Endothelial cell (in vitro differentiated cells): ENCODE measurements at regions not wholly inside any gene's neighbourhood (a gene's known extent, or its start where the extent isn't known, plus 50 kb on each side); places are given as distances from the start of the nearest gene placed in this dataset.

ENCODE experiments used
- DNase-seq: peaks from one replicate; pipeline ENCODE4 v3.0.0; 2021; ENCODE audit warnings: low spot score
- H3K27ac Mint-ChIP-seq: one replicate; pipeline ENCODE4 v1.8.0; 2021; ENCODE audit warnings: mixed read lengths, inconsistent platforms; ENCODE audit not compliant: unreplicated experiment
- H3K27me3 Mint-ChIP-seq: one replicate; pipeline ENCODE4 v1.8.0; 2021; ENCODE audit warnings: mild to moderate bottlenecking, moderate library complexity, mixed read lengths, inconsistent platforms; ENCODE audit not compliant: unreplicated experiment
- H3K36me3 Mint-ChIP-seq: one replicate; pipeline ENCODE4 v1.8.0; 2021; ENCODE audit warnings: mild to moderate bottlenecking, low read depth, mixed read lengths, inconsistent platforms; ENCODE audit not compliant: unreplicated experiment
- H3K4me1 Mint-ChIP-seq: one replicate; pipeline ENCODE4 v1.8.0; 2021; ENCODE audit warnings: mild to moderate bottlenecking, mixed read lengths, inconsistent platforms; ENCODE audit not compliant: unreplicated experiment
- H3K4me3 Mint-ChIP-seq: one replicate; pipeline ENCODE4 v1.8.0; 2021; ENCODE audit warnings: mild to moderate bottlenecking, mixed read lengths, inconsistent platforms; ENCODE audit not compliant: unreplicated experiment
- H3K9me3 Mint-ChIP-seq: one replicate; pipeline ENCODE4 v1.8.0; 2021; ENCODE audit warnings: mixed read lengths, inconsistent platforms; ENCODE audit not compliant: unreplicated experiment
- TF ChIP-seq, protein P1 (sequence below): fragments of 200-600 bp; sonication (generic); IDR thresholded peaks from one replicate; pipeline ENCODE4 v1.5.0; 2021; ENCODE audit warnings: antibody characterized with exemption; ENCODE audit not compliant: unreplicated experiment

DNA sequence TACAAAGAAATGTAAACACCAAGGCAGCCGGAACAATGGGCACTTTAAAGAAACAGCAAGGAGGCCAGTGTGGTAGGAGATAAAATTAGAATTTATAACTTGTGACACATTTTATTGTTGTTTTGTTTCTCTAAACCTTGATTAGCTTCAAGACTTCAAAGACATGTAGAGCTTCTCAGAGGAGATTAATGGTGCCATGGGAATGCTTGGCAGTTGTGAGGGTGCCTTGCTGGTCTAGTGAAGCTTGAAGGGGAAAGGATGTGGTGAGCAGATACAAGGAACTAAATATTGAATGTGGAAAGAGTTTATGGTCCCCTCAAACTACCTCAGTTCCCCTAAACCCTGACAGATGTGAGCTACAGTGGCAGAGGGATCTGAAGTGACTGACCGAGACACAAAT lies 322.4 kb upstream of the ADAMTS16 start:
- Mint-ChIP-seq H3K4me3 (no peak overlapping the region), H3K27ac (no peak overlapping the region), H3K27me3 (no peaks in the 10 kb centered on the region), H3K36me3 (no peaks in the 10 kb centered on the region), H3K9me3 (no peaks in the 10 kb centered on the region), H3K4me1 (no peaks in the 10 kb centered on the region)
- no peak for DNase-seq
- TF ChIP-seq, protein P1, sequence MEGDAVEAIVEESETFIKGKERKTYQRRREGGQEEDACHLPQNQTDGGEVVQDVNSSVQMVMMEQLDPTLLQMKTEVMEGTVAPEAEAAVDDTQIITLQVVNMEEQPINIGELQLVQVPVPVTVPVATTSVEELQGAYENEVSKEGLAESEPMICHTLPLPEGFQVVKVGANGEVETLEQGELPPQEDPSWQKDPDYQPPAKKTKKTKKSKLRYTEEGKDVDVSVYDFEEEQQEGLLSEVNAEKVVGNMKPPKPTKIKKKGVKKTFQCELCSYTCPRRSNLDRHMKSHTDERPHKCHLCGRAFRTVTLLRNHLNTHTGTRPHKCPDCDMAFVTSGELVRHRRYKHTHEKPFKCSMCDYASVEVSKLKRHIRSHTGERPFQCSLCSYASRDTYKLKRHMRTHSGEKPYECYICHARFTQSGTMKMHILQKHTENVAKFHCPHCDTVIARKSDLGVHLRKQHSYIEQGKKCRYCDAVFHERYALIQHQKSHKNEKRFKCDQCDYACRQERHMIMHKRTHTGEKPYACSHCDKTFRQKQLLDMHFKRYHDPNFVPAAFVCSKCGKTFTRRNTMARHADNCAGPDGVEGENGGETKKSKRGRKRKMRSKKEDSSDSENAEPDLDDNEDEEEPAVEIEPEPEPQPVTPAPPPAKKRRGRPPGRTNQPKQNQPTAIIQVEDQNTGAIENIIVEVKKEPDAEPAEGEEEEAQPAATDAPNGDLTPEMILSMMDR, result no peak

DNA sequence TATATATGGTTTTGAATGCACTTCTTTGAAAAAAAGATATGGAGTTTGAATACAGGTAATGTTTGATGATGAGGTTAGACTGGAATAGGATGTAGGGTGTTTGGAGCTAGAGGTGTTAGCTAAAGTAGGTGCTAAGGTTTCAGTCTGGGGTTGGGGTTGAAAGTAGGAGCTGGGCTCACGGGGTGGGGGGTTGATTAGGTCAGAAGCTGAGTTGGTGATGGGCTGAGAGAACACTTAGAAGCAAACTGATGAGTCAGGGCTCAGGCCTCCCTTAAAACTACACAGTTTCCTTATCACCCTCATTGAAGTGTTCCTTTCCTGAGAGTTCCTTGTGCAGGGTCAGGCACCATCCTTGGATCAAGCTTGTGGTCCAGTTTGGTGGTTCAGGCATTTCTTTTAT lies 308.8 kb upstream of the ADAMTS16 start:
- Mint-ChIP-seq H3K9me3 (peaks cover 4% of the 10 kb centered on the region), H3K4me3 (no peak overlapping the region), H3K4me1 (no peaks in the 10 kb centered on the region), H3K27ac (no peak overlapping the region), H3K27me3 (peaks cover 3% of the 10 kb centered on the region), H3K36me3 (no peaks in the 10 kb centered on the region)
- TF ChIP-seq, protein P1, result no peak
- no peak for DNase-seq

DNA sequence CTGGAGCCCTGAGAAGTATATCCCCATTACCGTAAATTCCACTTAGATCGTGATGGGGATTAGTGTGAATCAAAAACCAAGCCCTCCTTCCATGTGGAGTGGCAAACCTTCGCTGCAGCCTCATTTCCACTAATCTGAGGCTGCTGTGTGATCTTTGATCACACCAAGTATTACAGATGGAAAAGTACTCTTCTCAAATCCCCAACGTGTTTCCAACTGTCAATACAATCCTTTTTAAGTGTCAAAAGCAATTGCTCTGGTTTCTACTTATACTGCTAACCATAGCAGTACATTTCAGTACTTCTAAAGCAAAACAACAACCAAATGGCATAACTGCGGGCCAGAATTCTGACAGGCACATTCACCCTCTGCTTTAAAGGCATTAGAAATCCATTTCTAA lies 307.7 kb upstream of the ADAMTS16 start:
- no peaks in the 10 kb centered on the region for H3K36me3 Mint-ChIP-seq
- H3K9me3 Mint-ChIP-seq, result peaks cover 4% of the 10 kb centered on the region
- no peaks in the 10 kb centered on the region for H3K4me1 Mint-ChIP-seq
- peaks cover 3% of the 10 kb centered on the region for H3K27me3 Mint-ChIP-seq
- no peak overlapping the region for H3K27ac Mint-ChIP-seq
- no peak overlapping the region for H3K4me3 Mint-ChIP-seq
- TF ChIP-seq, protein P1, result no peak
- DNase-seq, result no peak

DNA sequence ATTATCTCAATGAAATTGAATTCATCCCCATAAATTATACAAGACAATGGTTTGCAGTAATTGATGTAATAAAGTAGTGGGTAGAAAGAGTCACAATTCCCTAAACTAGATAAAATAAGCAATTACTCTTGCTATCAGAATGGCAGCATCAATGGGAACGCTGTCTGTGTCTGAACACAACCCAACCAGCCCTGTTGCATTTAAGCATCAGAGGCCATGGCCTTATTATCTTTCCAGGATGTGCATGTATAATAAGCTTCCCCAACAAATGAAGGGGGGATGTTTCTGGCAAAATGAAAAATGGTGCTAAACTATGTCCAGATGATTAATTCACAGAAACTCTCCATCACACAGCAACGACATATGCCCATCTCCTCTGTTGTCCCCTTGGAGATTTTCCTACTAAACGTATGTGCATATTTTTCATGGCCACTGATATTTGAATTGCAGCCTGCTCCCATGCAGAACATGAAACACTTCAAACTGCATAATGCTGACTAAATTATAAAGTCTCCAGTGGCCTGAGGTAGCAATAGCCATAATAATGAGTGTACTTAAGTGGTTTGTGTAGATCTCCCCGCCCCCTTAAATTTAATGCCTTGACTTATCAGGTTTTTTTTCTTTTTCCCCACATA lies 306.9 kb upstream of the ADAMTS16 start:
- peaks cover 3% of the 10 kb centered on the region for H3K27me3 Mint-ChIP-seq
- TF ChIP-seq, protein P1, result no peak
- peaks cover 4% of the 10 kb centered on the region for H3K9me3 Mint-ChIP-seq
- H3K4me1 Mint-ChIP-seq, result no peaks in the 10 kb centered on the region
- H3K36me3 Mint-ChIP-seq, result no peaks in the 10 kb centered on the region
- no peak for DNase-seq
- H3K27ac Mint-ChIP-seq, result no peak overlapping the region
- H3K4me3 Mint-ChIP-seq, result no peak overlapping the region

DNA sequence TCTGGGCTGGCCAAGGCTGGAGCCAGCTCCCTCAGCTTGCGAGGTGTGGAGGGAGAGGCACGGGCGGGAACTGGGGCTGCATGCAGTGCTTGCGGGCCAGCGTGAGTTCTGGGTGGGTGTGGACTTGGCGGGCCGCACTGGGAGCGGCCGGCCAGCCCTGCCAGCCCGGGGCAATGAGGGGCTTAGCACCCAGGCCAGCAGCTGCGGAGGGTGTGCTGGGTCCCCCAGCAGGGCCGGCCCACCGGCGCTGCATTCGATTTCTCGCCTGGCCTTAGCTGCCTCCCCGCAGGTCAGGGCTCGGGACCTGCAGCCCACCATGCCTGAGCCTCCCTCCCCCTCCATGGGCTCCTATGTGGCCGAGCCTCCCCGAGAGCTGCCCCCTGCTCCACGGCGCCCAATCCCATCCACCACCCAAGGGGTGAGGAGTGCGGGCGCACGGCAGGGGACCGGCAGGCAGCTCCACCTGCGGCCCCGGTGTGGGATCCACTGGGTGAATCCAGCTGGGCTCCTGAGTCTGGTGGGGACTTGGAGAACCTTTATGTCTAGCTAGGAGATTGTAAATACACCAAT lies 302.6 kb upstream of the ADAMTS16 start:
- Mint-ChIP-seq H3K9me3 (no peaks in the 10 kb centered on the region), H3K36me3 (no peaks in the 10 kb centered on the region), H3K4me1 (no peaks in the 10 kb centered on the region), H3K27me3 (peaks cover 3% of the 10 kb centered on the region), H3K4me3 (no peak overlapping the region), H3K27ac (no peak overlapping the region)
- TF ChIP-seq, protein P1, result no peak
- DNase-seq, result no peak
